ENCODE measurements at regions not wholly inside any gene's neighbourhood (a gene's known extent, or its start where the extent isn't known, plus 50 kb on each side); places are given as distances from the start of the nearest gene placed in this dataset.

DNA sequence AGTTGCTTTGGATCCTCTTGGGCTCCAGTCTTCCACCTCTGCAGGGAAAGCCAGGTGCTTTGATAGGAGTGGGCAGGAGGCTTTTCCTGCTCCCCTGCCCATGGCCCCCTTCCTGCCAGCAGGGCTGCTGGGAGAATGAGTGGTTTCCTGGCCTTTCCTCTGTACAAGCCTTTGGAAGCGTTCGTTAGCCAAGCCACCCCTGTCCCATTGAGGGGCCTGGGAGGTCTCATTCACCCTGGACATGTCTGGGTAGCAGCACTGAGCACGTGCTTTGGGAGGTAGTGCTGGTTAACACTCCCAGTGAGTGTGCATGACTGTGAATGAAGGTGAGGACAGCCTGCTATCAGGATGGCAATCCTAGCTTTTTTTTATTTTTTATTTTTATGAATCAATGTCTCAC is 118.5 kb upstream of the CACNA1E start (continued):
- TF ChIP-seq, protein P1, sequence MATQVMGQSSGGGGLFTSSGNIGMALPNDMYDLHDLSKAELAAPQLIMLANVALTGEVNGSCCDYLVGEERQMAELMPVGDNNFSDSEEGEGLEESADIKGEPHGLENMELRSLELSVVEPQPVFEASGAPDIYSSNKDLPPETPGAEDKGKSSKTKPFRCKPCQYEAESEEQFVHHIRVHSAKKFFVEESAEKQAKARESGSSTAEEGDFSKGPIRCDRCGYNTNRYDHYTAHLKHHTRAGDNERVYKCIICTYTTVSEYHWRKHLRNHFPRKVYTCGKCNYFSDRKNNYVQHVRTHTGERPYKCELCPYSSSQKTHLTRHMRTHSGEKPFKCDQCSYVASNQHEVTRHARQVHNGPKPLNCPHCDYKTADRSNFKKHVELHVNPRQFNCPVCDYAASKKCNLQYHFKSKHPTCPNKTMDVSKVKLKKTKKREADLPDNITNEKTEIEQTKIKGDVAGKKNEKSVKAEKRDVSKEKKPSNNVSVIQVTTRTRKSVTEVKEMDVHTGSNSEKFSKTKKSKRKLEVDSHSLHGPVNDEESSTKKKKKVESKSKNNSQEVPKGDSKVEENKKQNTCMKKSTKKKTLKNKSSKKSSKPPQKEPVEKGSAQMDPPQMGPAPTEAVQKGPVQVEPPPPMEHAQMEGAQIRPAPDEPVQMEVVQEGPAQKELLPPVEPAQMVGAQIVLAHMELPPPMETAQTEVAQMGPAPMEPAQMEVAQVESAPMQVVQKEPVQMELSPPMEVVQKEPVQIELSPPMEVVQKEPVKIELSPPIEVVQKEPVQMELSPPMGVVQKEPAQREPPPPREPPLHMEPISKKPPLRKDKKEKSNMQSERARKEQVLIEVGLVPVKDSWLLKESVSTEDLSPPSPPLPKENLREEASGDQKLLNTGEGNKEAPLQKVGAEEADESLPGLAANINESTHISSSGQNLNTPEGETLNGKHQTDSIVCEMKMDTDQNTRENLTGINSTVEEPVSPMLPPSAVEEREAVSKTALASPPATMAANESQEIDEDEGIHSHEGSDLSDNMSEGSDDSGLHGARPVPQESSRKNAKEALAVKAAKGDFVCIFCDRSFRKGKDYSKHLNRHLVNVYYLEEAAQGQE (IDR thresholded peaks at IDR 0.05; ENCODE audit: low read depth): no peak
- TF ChIP-seq ELF1 (IDR thresholded peaks at IDR 0.05; ENCODE audit: borderline replicate concordance, low read depth) (no peak), ZNF274 (IDR thresholded peaks at IDR 0.05; ENCODE audit: low read depth, low read length) (no peak), SIN3A (IDR thresholded peaks at IDR 0.05; ENCODE audit: low read depth) (no peak), SRF (IDR thresholded peaks at IDR 0.05; ENCODE audit: low read depth) (no peak), ZFX (IDR thresholded peaks at IDR 0.05) (no peak)

DNA sequence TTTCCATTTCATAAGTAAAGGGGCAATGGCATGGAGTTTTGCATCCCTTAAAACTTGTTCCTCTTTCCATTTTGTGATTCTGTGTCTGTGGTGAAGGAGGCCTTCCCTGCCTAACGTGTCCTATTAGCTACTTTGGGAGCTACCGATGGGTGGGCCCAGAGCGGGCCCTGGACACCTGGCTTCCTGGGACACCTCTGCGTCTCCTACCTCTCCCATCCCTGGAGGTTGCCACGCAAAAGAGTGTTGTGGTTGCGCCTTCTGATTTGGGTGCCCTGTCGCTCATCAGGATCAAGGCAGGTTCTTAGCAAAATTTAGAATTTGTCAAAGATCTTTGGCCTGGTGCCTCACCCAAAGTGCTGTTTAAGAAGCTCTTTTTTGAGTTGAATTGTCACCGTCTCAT is 116.4 kb upstream of the CACNA1E start:
- ChIA-PET RAD21 (ENCODE audit: low non-redundant PET in 1 of 2, low total read pairs in 2 of 2, uncharacterized antibody in 2 of 2, unreplicated experiment in 2 of 2) (no interaction called here), CTCF (no interaction called here), POLR2A (no interaction called here)
- BruUV-seq (replicated peaks): no TSS peak
- TF ChIP-seq ZFX (IDR thresholded peaks at IDR 0.05) (no peak), TCF7L2 (IDR thresholded peaks at IDR 0.05; ENCODE audit: borderline replicate concordance, extremely low read depth, insufficient read depth, insufficient read length) (no peak), CBX3 (IDR thresholded peaks at IDR 0.05; ENCODE audit: low read depth) (no peak), EZH2phosphoT487 (IDR thresholded peaks at IDR 0.05; ENCODE audit: borderline replicate concordance) (no peak), CEBPB (IDR thresholded peaks at IDR 0.05; ENCODE audit: low read depth) (no peak), FOSL1 (IDR thresholded peaks at IDR 0.05; ENCODE audit: low read depth) (no peak)
- TF ChIP-seq, protein P2, sequence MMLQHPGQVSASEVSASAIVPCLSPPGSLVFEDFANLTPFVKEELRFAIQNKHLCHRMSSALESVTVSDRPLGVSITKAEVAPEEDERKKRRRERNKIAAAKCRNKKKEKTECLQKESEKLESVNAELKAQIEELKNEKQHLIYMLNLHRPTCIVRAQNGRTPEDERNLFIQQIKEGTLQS (IDR thresholded peaks at IDR 0.05): no peak
- DNase-seq (ENCODE audit: low read depth, low spot score): no peak
- Histone ChIP-seq H3K9ac (ENCODE audit: low read length) (no peak overlapping the region), H3K79me2 (ENCODE audit: insufficient read depth, low read length) (no peaks in the 10 kb centered on the region), H3K9me2 (ENCODE audit: insufficient read depth) (no peaks in the 10 kb centered on the region), H3K27ac (ENCODE audit: low read depth, low read length) (no peak overlapping the region), H3K4me3 (replicated peaks in 1 of 2; ENCODE audit: low read depth in 1 of 2, low read length in 2 of 2) (no peak overlapping the region), H2AFZ (ENCODE audit: low read depth, low read length, poor library complexity, severe bottlenecking) (no peak overlapping the region), H3K9me3 (ENCODE audit: control insufficient read depth in 1 of 2, insufficient read depth in 1 of 2, low read depth in 1 of 2, low read length in 2 of 2) (no peaks in the 10 kb centered on the region), H3K4me2 (ENCODE audit: low read length) (no peak overlapping the region), H3K36me3 (ENCODE audit: control insufficient read depth in 1 of 2, insufficient read depth in 2 of 2, low read length in 2 of 2) (no peaks in the 10 kb centered on the region), H3K27me3 (ENCODE audit: insufficient read depth, low read length) (no peaks in the 10 kb centered on the region), H4K20me1 (ENCODE audit: insufficient read depth) (no peaks in the 10 kb centered on the region), H3K4me1 (ENCODE audit: control insufficient read depth in 1 of 2, insufficient read depth in 2 of 2, low read length in 2 of 2) (no peaks in the 10 kb centered on the region)
- intact Hi-C loops (cut with micrococcal nuclease): no loop called here
- no peak for ATAC-seq
